Thyroid gland (tissue), 4 donors: ENCODE measurements at regions not wholly inside any gene's neighbourhood (a gene's known extent, or its start where the extent isn't known, plus 50 kb on each side); places are given as distances from the start of the nearest gene placed in this dataset.

Source experiments
- DNase-seq, 2 donors: peaks; one replicate each; pipeline ENCODE4 v3.0.0-alpha.2; 2019
- H3K27ac ChIP-seq, 3 donors: fragments of 200-600 bp; sonication (generic); 1 replicate in 2 of 3; 2 replicates in 1 of 3; pipeline ENCODE4 v1.5.1; 2016 to 2019; ENCODE audit warnings: mild to moderate bottlenecking in 1 of 3, moderate library complexity in 1 of 3
- H3K27me3 ChIP-seq: fragments of 200-600 bp; sonication (generic); one replicate; pipeline ENCODE4 v1.5.1; 2019
- H3K36me3 ChIP-seq, 2 donors: fragments of 200-600 bp; sonication (generic); one replicate each; pipeline ENCODE4 v1.5.1; 2016 to 2019
- H3K4me1 ChIP-seq, 2 donors: fragments of 200-600 bp; sonication (generic); one replicate each; pipeline ENCODE4 v1.5.1; 2017 to 2019
- H3K4me3 ChIP-seq, 3 donors: fragments of 200-600 bp; sonication (generic); replicated peaks in 1 of 3; 1 replicate in 2 of 3; 2 replicates in 1 of 3; pipeline ENCODE4 v1.5.1; 2016; ENCODE audit warnings: mild to moderate bottlenecking in 1 of 3
- H3K9me3 ChIP-seq: fragments of 200-600 bp; sonication (generic); one replicate; pipeline ENCODE4 v1.5.1; 2017
- CTCF ChIP-seq, 6 experiments: fragments of 200-600 bp in 3 of 6; fragments of 450-650 bp in 3 of 6; sonication (generic) in 3 of 6; IDR thresholded peaks; one replicate each; pipeline ENCODE4 v1.5.1; 2016 to 2019; ENCODE audit warnings: antibody characterized with exemption in 6 of 6, mild to moderate bottlenecking in 2 of 6, inconsistent platforms in 1 of 6, moderate library complexity in 1 of 6
- POLR2A ChIP-seq, 2 donors: fragments of 450-650 bp; IDR thresholded peaks; one replicate each; pipeline ENCODE4 v1.6.1; 2017; ENCODE audit warnings: antibody characterized with exemption in 2 of 2, mild to moderate bottlenecking in 2 of 2, moderate library complexity in 1 of 2
- WGBS, 2 donors: methylation state at CpG; one replicate each; pipeline ENCODE4 v1.1.5; 2017; 5-methylcytosine and 5-hydroxymethylcytosine counted together
- intact Hi-C: fragments of 100-400 bp; cut with DNase I; formaldehyde crosslinking; loops from one replicate; pipeline ENCODE4 v1.15.1; 2023

GRCh38 chr6:54598787-54599313, 247.7 kb upstream of the FAM83B start:
- Histone ChIP-seq H3K4me3 (no peak overlapping the region), H3K36me3 (no peaks in the 10 kb centered on the region), H3K27me3 (no peaks in the 10 kb centered on the region), H3K4me1 (no peaks in the 10 kb centered on the region), H3K27ac (no peak overlapping the region), H3K9me3 (no peaks in the 10 kb centered on the region)
- TF ChIP-seq CTCF (IDR thresholded peaks at IDR 0.05): no peak
- no peak for TF ChIP-seq POLR2A (IDR thresholded peaks at IDR 0.05)
- 81 to 86% methylated on average over 5 of the region's 5 CpGs for WGBS, 2 donors
- intact Hi-C loops: no loop called here
- no peak for DNase-seq

GRCh38 chr6:54601600-54602300, 244.8 kb upstream of the FAM83B start:
- Histone ChIP-seq H3K27ac (no peak overlapping the region), H3K4me3 (no peak overlapping the region), H3K4me1 (no peaks in the 10 kb centered on the region), H3K9me3 (no peaks in the 10 kb centered on the region), H3K36me3 (no peaks in the 10 kb centered on the region), H3K27me3 (no peaks in the 10 kb centered on the region)
- TF ChIP-seq CTCF (IDR thresholded peaks at IDR 0.05) (no peak), POLR2A (IDR thresholded peaks at IDR 0.05) (no peak)
- no peak for DNase-seq
- WGBS, 2 donors: 56 to 65% methylated on average over 3 of the region's 3 CpGs
- intact Hi-C loops: no loop called here

- intact Hi-C loops: no loop called here
- TF ChIP-seq CTCF (IDR thresholded peaks at IDR 0.05): no peak
- TF ChIP-seq POLR2A (IDR thresholded peaks at IDR 0.05): no peak
- no peaks in the 10 kb centered on the region for H3K4me1 ChIP-seq
- 87 to 92% methylated on average over 3 of the region's 3 CpGs for WGBS, 2 donors
- H3K4me3 ChIP-seq: no peak overlapping the region
- DNase-seq: no peak
- H3K36me3 ChIP-seq: no peaks in the 10 kb centered on the region
- no peaks in the 10 kb centered on the region for H3K9me3 ChIP-seq
- no peaks in the 10 kb centered on the region for H3K27me3 ChIP-seq
- no peak overlapping the region for H3K27ac ChIP-seq
Observed at GRCh38 chr6:54602591-54602990, 244.0 kb upstream of the FAM83B start.

- no peak for DNase-seq
- Histone ChIP-seq H3K4me3 (no peak overlapping the region), H3K36me3 (no peaks in the 10 kb centered on the region), H3K27me3 (no peaks in the 10 kb centered on the region), H3K4me1 (no peaks in the 10 kb centered on the region), H3K27ac (no peak overlapping the region), H3K9me3 (no peaks in the 10 kb centered on the region)
- TF ChIP-seq CTCF (IDR thresholded peaks at IDR 0.05) (no peak), POLR2A (IDR thresholded peaks at IDR 0.05) (no peak)
- intact Hi-C loops: no loop called here
Observed at GRCh38 chr6:54609981-54610380, 236.6 kb upstream of the FAM83B start.

- intact Hi-C loops: no loop called here
- no peak for DNase-seq
- 84 to 91% methylated on average over 1 of the region's 1 CpG for WGBS, 2 donors
Observed at GRCh38 chr6:54613596-54613995, 233.0 kb upstream of the FAM83B start.

More at GRCh38 chr6:54613596-54613995, 233.0 kb upstream of the FAM83B start:
- Histone ChIP-seq H3K9me3 (no peaks in the 10 kb centered on the region), H3K27me3 (no peaks in the 10 kb centered on the region), H3K4me3 (no peak overlapping the region), H3K4me1 (no peaks in the 10 kb centered on the region), H3K36me3 (no peaks in the 10 kb centered on the region), H3K27ac (no peak overlapping the region)
- TF ChIP-seq POLR2A (IDR thresholded peaks at IDR 0.05) (no peak), CTCF (IDR thresholded peaks at IDR 0.05) (no peak)
